ENCODE measurements at regions not wholly inside any gene's neighbourhood (a gene's known extent, or its start where the extent isn't known, plus 50 kb on each side); places are given as distances from the start of the nearest gene placed in this dataset.
"Not testable (repeated sequence)": the region's sequence is repeated elsewhere in the genome, so short reads cannot be mapped to it uniquely, and the experiment has no call there.

GRCh38 chr10:51000164-51000563 lies 74.1 kb upstream of the PRKG1 start:
- no peak for DNase-seq

GRCh38 chr10:51000976-51001375 lies 73.3 kb upstream of the PRKG1 start:
- no peak for DNase-seq

GRCh38 chr10:51001587-51001986 lies 72.7 kb upstream of the PRKG1 start:
- no peak for DNase-seq

GRCh38 chr10:51002469-51002868 lies 71.8 kb upstream of the PRKG1 start:
- no peak for DNase-seq

GRCh38 chr10:51004776-51005175 lies 69.5 kb upstream of the PRKG1 start:
- no peak for DNase-seq

- no peak for DNase-seq
These were observed 68.7 kb upstream of the PRKG1 start for GRCh38 chr10:51005551-51005950.

- no peak for DNase-seq
These were observed 67.6 kb upstream of the PRKG1 start for GRCh38 chr10:51006686-51007085.

- DNase-seq: no peak
These were observed 66.5 kb upstream of the PRKG1 start for GRCh38 chr10:51007781-51008180.

- DNase-seq: no peak
These were observed 65.9 kb upstream of the PRKG1 start for GRCh38 chr10:51008346-51008745.

GRCh38 chr10:51010977-51011376 lies 63.3 kb upstream of the PRKG1 start:
- DNase-seq: no peak

- no peak for DNase-seq
These were observed 62.2 kb upstream of the PRKG1 start for GRCh38 chr10:51012073-51012472.

- no peak for DNase-seq
These were observed 59.5 kb upstream of the PRKG1 start for GRCh38 chr10:51014680-51015389.

- not testable (repeated sequence) for DNase-seq
These were observed 58.9 kb upstream of the PRKG1 start for GRCh38 chr10:51015390-51015754.

- DNase-seq: no peak
These were observed 54.1 kb upstream of the PRKG1 start for GRCh38 chr10:51020200-51020599.

- no peak for DNase-seq
These were observed 51.2 kb upstream of the PRKG1 start for GRCh38 chr10:51022933-51023585.

- no peak for DNase-seq
These were observed 50.7 kb upstream of the PRKG1 start for GRCh38 chr10:51023636-51024035.

Measured in activated naive CD4-positive, alpha-beta T cell treated with anti-CD3 and anti-CD28 coated beads, Interleukin-2, amount 50 U/mL, for 16 hours (primary cell).